ENCODE measurements at regions not wholly inside any gene's neighbourhood (a gene's known extent, or its start where the extent isn't known, plus 50 kb on each side); places are given as distances from the start of the nearest gene placed in this dataset.

GRCh38 chr4:111712093-111712677, 433.1 kb upstream of the FAM241A start:
- no peak for TF ChIP-seq CTCF (IDR thresholded peaks at IDR 0.05; ENCODE audit: low read depth, low read length, missing control alignments)
- DNase-seq = no peak
- in situ Hi-C loops (cut with HindIII; ENCODE audit: low pct_ligation_motif_present, low sequenced_read_pairs) = no loop called here
- Histone ChIP-seq H3K27ac (no peak overlapping the region), H3K27me3 (replicated peaks) (no peaks in the 10 kb centered on the region), H3K4me3 (ENCODE audit: low read depth, low read length) (no peak overlapping the region), H3K36me3 (replicated peaks) (no peaks in the 10 kb centered on the region)

DNA sequence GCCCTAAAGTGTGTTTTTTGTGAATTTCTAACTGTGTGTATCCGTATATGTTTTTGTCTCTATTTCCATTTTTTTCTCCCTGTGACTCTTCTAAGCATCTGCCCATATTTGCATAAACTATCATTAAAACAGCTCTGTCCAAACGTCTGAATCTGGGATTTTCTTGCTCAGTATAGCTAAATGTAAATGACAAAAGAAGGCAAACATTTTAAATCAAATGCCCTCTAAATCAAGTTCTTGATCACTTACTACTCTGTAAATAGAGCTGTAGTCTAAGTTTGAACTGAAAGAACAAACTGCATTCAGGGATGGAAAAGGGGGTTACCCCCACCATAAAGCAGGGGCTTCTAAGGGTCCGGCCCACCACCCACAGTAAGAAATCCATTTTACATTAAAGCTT, 432.0 kb upstream of the FAM241A start:
- in situ Hi-C loops (cut with HindIII; ENCODE audit: low pct_ligation_motif_present, low sequenced_read_pairs) = no loop called here
- TF ChIP-seq CTCF (IDR thresholded peaks at IDR 0.05; ENCODE audit: low read depth, low read length, missing control alignments) = no peak
- Histone ChIP-seq H3K4me3 (ENCODE audit: low read depth, low read length) (no peak overlapping the region), H3K27ac (no peak overlapping the region), H3K36me3 (replicated peaks) (no peaks in the 10 kb centered on the region), H3K27me3 (replicated peaks) (no peaks in the 10 kb centered on the region)
- no peak for DNase-seq

DNA sequence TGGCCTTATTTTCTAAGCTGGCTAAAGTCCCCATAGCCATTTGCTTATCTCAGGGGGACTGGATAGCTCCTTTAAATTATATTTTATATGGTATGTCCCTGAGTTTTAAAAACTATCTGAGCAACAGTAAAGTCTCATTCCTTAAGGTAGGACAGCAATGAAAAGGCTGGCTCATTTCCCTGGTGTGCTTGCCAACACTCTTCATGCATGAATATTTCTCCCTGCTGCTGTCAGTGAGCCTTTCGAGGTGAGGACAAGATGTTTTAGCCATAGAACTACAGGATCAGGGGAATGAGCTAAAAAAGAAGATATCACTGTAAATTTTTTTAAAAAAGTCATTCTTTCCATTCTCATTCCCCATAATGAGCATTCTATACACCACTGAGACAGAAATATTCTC, 427.3 kb upstream of the FAM241A start:
- in situ Hi-C loops (cut with HindIII; ENCODE audit: low pct_ligation_motif_present, low sequenced_read_pairs) = no loop called here
- Histone ChIP-seq H3K4me3 (ENCODE audit: low read depth, low read length) (no peak overlapping the region), H3K27me3 (replicated peaks) (no peaks in the 10 kb centered on the region), H3K27ac (no peak overlapping the region), H3K36me3 (replicated peaks) (no peaks in the 10 kb centered on the region)
- no peak for DNase-seq
- no peak for TF ChIP-seq CTCF (IDR thresholded peaks at IDR 0.05; ENCODE audit: low read depth, low read length, missing control alignments)

GRCh38 chr4:111718763-111719559, 426.3 kb upstream of the FAM241A start:
- no peak overlapping the region for H3K4me3 ChIP-seq (ENCODE audit: low read depth, low read length)
- H3K36me3 ChIP-seq (replicated peaks) = no peaks in the 10 kb centered on the region
- DNase-seq = no peak
- in situ Hi-C loops (cut with HindIII; ENCODE audit: low pct_ligation_motif_present, low sequenced_read_pairs) = no loop called here
- TF ChIP-seq CTCF (IDR thresholded peaks at IDR 0.05; ENCODE audit: low read depth, low read length, missing control alignments) = no peak
- H3K27ac ChIP-seq = no peak overlapping the region
- H3K27me3 ChIP-seq (replicated peaks) = no peaks in the 10 kb centered on the region

DNA sequence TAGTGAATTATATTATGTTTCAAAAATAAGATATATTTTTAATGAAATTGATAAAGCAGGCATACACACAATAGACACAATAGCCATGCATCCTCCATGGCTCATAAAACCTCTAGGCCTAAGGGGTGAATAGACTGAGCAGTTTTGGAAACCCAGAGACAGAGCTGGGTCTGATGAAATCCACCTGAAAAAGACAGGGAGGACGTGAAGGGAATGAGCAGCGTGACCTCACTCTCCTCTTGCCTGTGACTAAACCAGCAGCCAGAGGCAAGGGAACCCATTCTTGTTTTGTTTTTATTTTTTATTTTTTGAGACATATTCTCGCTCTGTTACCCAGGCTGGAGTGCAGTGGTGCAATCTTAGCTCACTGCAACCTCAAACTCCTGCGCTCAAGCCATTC, 424.4 kb upstream of the FAM241A start:
- no peaks in the 10 kb centered on the region for H3K27me3 ChIP-seq (replicated peaks)
- in situ Hi-C loops (cut with HindIII; ENCODE audit: low pct_ligation_motif_present, low sequenced_read_pairs) = no loop called here
- no peak for TF ChIP-seq CTCF (IDR thresholded peaks at IDR 0.05; ENCODE audit: low read depth, low read length, missing control alignments)

More for the DNA sequence above, 424.4 kb upstream of the FAM241A start:
- Histone ChIP-seq H3K36me3 (replicated peaks) (no peaks in the 10 kb centered on the region), H3K27ac (no peak overlapping the region), H3K4me3 (ENCODE audit: low read depth, low read length) (no peak overlapping the region)
- no peak for DNase-seq

Measured in brain microvascular endothelial cell (primary cell).